Naive thymus-derived CD4-positive, alpha-beta T cell (primary cell): ENCODE measurements at regions not wholly inside any gene's neighbourhood (a gene's known extent, or its start where the extent isn't known, plus 50 kb on each side); places are given as distances from the start of the nearest gene placed in this dataset.

Source experiments
- ATAC-seq: fragments of 150-1000 bp; cut with Tn5 transposase; 2 replicates; pipeline ENCODE4 v1.10.0; 2021; ENCODE audit warnings: mild to moderate bottlenecking, moderate library complexity
- CTCF ChIA-PET: fragments of 350-600 bp; sonication (Branson Sonifier 250); formaldehyde crosslinking; loops from one replicate; lab custom pipeline; 2021; ENCODE audit warnings: antibody characterized with exemption; lab: Charles Lee
- POLR2A ChIA-PET: fragments of 350-600 bp; sonication (Branson Sonifier 250); formaldehyde crosslinking; loops from one replicate; lab custom pipeline; 2021; ENCODE audit warnings: antibody characterized with exemption, inconsistent platforms; lab: Charles Lee
- DNase-seq, 9 donors: peaks; one replicate each; pipeline versions ENCODE4 v3.0.0 to v3.0.0-alpha.2; 2020 to 2022; ENCODE audit warnings: mixed read lengths in 1 of 9
- H3K27ac ChIP-seq: one replicate; pipeline ENCODE4 v1.7.0; 2013; ENCODE audit warnings: mild to moderate bottlenecking, low read depth, low read length, moderate library complexity
- H3K27me3 ChIP-seq, 2 donors: one replicate each; pipeline ENCODE4 v1.7.0; 2013; ENCODE audit warnings: low read length in 2 of 2, mild to moderate bottlenecking in 2 of 2, moderate library complexity in 2 of 2; ENCODE audit not compliant: control insufficient read depth in 2 of 2, insufficient read depth in 2 of 2
- H3K36me3 ChIP-seq, 3 experiments: 1 replicate in 2 of 3; 2 replicates in 1 of 3; pipeline ENCODE4 v1.7.0; 2013; ENCODE audit warnings: low read length in 3 of 3, mild to moderate bottlenecking in 3 of 3, moderate library complexity in 1 of 3; ENCODE audit not compliant: insufficient read depth in 3 of 3, control insufficient read depth in 2 of 3
- H3K4me1 ChIP-seq, 2 donors: one replicate each; pipeline ENCODE4 v1.7.0; 2013; ENCODE audit warnings: low read length in 2 of 2, mild to moderate bottlenecking in 2 of 2, moderate library complexity in 1 of 2; ENCODE audit not compliant: control insufficient read depth in 2 of 2, insufficient read depth in 2 of 2
- H3K4me3 ChIP-seq: 2 replicates; pipeline ENCODE4 v1.7.0; 2013; ENCODE audit warnings: mild to moderate bottlenecking, low read length
- H3K9me3 ChIP-seq, 3 experiments: 1 replicate in 2 of 3; 2 replicates in 1 of 3; pipeline ENCODE4 v1.7.0; 2013; ENCODE audit warnings: low read length in 3 of 3; ENCODE audit not compliant: control insufficient read depth in 2 of 3
- H3K27ac Mint-ChIP-seq, 9 donors: one replicate each; pipeline ENCODE4 v1.8.0; 2020 to 2022; ENCODE audit warnings: mixed read lengths in 9 of 9, mild to moderate bottlenecking in 8 of 9, moderate library complexity in 5 of 9, inconsistent platforms in 2 of 9
- H3K27me3 Mint-ChIP-seq, 5 donors: one replicate each; pipeline ENCODE4 v1.8.0; 2021 to 2022; ENCODE audit warnings: mixed read lengths in 5 of 5, mild to moderate bottlenecking in 1 of 5
- H3K36me3 Mint-ChIP-seq, 5 donors: one replicate each; pipeline ENCODE4 v1.8.0; 2020 to 2022; ENCODE audit warnings: mixed read lengths in 5 of 5, mild to moderate bottlenecking in 3 of 5, inconsistent platforms in 1 of 5
- H3K4me1 Mint-ChIP-seq, 7 donors: one replicate each; pipeline ENCODE4 v1.8.0; 2020 to 2022; ENCODE audit warnings: mixed read lengths in 7 of 7, mild to moderate bottlenecking in 3 of 7, inconsistent platforms in 1 of 7
- H3K4me3 Mint-ChIP-seq, 10 donors: one replicate each; pipeline ENCODE4 v1.8.0; 2020 to 2022; ENCODE audit warnings: mild to moderate bottlenecking in 10 of 10, mixed read lengths in 10 of 10, moderate library complexity in 6 of 10, inconsistent platforms in 2 of 10
- H3K9me3 Mint-ChIP-seq, 11 donors: one replicate each; pipeline ENCODE4 v1.8.0; 2020 to 2022; ENCODE audit warnings: mixed read lengths in 11 of 11, mild to moderate bottlenecking in 4 of 11, inconsistent platforms in 1 of 11, moderate library complexity in 1 of 11
- intact Hi-C, 2 donors: fragments of 100-400 bp; cut with micrococcal nuclease; formaldehyde crosslinking; loops; one replicate each; pipeline ENCODE4 v1.15.1; 2023

DNA sequence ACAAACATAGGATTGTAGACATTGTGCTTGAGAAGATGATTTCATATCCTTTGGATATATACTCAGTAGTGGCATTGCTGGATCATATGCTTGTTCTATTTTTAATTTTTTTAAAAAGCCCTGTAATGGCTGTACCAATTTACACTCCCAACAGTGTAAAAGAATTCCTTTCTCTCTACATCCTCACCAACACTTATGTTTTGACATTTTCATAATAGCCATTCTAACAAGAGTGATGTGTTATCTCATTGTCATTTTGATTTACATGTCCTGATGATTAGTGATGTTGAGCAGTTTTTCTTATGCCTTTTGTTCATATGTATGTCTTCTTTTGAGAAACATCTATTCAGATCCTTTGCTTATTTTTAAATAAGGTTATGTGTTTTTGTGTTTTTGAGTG, 1039.2 kb upstream of the GOT2 start:
- intact Hi-C loops, result no loop called here
- DNase-seq (no peak), ATAC-seq (no peak)
- Histone ChIP-seq H3K4me1 (no peaks in the 10 kb centered on the region), H3K4me3 (no peak overlapping the region), H3K27me3 (no peaks in the 10 kb centered on the region), H3K9me3 (peaks cover 0 to 2% (median 0%) of the 10 kb centered on the region in 3 experiments), H3K27ac (no peak overlapping the region), H3K36me3 (no peaks in the 10 kb centered on the region)
- no peaks in the 10 kb centered on the region for H3K27me3 Mint-ChIP-seq
- H3K36me3 Mint-ChIP-seq, result no peaks in the 10 kb centered on the region
- H3K4me1 Mint-ChIP-seq, result no peaks in the 10 kb centered on the region
- ChIA-PET CTCF (no interaction called here), POLR2A (no interaction called here)
- H3K9me3 Mint-ChIP-seq, result peaks cover 0 to 18% (median 2%) of the 10 kb centered on the region in 11 donors
- no peak overlapping the region for H3K4me3 Mint-ChIP-seq
- no peak overlapping the region for H3K27ac Mint-ChIP-seq

DNA sequence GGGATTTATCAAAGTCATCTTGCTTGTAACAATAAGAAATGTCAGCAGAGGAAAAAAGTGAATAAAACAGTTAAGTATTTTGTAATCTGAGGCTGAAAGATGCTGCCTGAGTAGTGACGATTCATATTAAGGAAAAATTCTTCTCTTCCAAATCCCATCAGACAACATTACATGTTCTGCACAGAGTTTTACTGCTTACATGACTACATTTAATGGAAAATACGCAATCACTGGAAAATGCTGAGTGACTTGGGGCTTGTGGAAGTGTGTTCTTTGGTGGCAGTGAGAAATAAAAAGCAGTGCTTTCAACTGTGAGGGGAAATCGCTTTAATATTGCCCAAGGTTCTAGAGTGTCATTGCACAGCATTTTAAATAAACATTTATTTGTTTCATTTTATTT, 1025.2 kb upstream of the GOT2 start:
- no peak for DNase-seq
- H3K27ac ChIP-seq, result no peak overlapping the region
- H3K4me3 ChIP-seq, result no peak overlapping the region
- H3K9me3 Mint-ChIP-seq, result peaks cover 4 to 70% (median 20%) of the 10 kb centered on the region in 11 donors
- ChIA-PET POLR2A (no interaction called here), CTCF (no interaction called here)
- no peak overlapping the region for H3K27ac Mint-ChIP-seq
- H3K36me3 Mint-ChIP-seq, result no peaks in the 10 kb centered on the region
- intact Hi-C loops, result no loop called here
- no peak overlapping the region for H3K4me3 Mint-ChIP-seq
- no peaks in the 10 kb centered on the region for H3K9me3 ChIP-seq
- H3K36me3 ChIP-seq, result no peaks in the 10 kb centered on the region
- H3K27me3 ChIP-seq, result no peaks in the 10 kb centered on the region
- no peaks in the 10 kb centered on the region for H3K4me1 ChIP-seq
- ATAC-seq, result no peak
- no peaks in the 10 kb centered on the region for H3K27me3 Mint-ChIP-seq
- no peaks in the 10 kb centered on the region for H3K4me1 Mint-ChIP-seq

DNA sequence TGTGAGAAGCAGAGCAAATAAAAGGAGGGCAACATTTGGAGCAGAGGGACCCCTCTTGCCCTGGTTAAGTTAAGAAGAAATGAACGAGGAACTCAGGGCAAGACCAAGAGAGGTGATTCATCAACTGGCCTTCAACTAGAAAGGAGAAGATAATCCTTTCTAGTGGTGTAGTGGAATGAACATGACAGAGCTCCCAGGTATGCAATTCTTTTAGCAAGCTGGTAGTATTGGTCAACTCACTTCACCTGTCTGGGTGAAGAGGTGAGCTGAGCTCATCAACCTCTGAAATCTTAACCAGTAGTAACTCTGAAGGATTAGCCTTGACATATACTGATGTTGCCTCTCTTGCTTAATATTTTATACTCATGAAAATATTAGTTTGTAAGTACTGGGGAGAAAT, 1024.7 kb upstream of the GOT2 start:
- H3K4me3 Mint-ChIP-seq, result no peak overlapping the region
- H3K27me3 Mint-ChIP-seq, result no peaks in the 10 kb centered on the region
- POLR2A ChIA-PET, result no interaction called here
- no peak for ATAC-seq
- H3K27ac Mint-ChIP-seq, result no peak overlapping the region
- no peaks in the 10 kb centered on the region for H3K4me1 Mint-ChIP-seq
- Histone ChIP-seq H3K27me3 (no peaks in the 10 kb centered on the region), H3K27ac (no peak overlapping the region), H3K4me3 (no peak overlapping the region), H3K36me3 (no peaks in the 10 kb centered on the region), H3K4me1 (no peaks in the 10 kb centered on the region), H3K9me3 (no peaks in the 10 kb centered on the region)
- CTCF ChIA-PET, result no interaction called here
- no peaks in the 10 kb centered on the region for H3K36me3 Mint-ChIP-seq
- no peak for DNase-seq
- intact Hi-C loops, result no loop called here
- peaks cover 4 to 68% (median 20%) of the 10 kb centered on the region in 11 donors for H3K9me3 Mint-ChIP-seq

DNA sequence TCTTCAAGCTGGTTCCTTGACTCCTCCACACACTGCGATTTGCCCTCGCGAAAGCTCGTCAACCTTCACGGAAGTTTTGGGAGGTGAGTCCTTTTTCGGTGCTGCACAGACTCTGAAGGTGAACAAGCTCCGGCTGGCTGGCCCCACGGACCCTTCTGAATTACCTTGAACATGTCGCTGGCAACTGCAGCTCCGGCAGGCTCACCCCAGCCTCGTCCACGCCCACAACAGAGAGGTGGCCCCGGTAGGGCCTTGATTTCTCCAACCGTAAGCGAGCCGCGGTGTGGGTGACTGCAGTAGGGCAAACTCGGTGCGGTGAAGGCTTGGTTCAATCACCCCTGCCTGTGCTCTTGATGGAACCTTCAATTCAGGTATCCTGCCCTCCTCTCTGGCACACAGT, 1020.7 kb upstream of the GOT2 start:
- H3K4me1 Mint-ChIP-seq, result no peaks in the 10 kb centered on the region
- DNase-seq (no peak), ATAC-seq (no peak)
- ChIA-PET CTCF (no interaction called here), POLR2A (no interaction called here)
- H3K27me3 Mint-ChIP-seq, result no peaks in the 10 kb centered on the region
- Histone ChIP-seq H3K9me3 (no peaks in the 10 kb centered on the region), H3K36me3 (no peaks in the 10 kb centered on the region), H3K27ac (no peak overlapping the region), H3K4me3 (no peak overlapping the region), H3K4me1 (no peaks in the 10 kb centered on the region), H3K27me3 (no peaks in the 10 kb centered on the region)
- intact Hi-C loops, result no loop called here
- peaks cover 2 to 35% (median 9%) of the 10 kb centered on the region in 11 donors for H3K9me3 Mint-ChIP-seq
- no peaks in the 10 kb centered on the region for H3K36me3 Mint-ChIP-seq
- no peak overlapping the region for H3K4me3 Mint-ChIP-seq
- H3K27ac Mint-ChIP-seq, result no peak overlapping the region

DNA sequence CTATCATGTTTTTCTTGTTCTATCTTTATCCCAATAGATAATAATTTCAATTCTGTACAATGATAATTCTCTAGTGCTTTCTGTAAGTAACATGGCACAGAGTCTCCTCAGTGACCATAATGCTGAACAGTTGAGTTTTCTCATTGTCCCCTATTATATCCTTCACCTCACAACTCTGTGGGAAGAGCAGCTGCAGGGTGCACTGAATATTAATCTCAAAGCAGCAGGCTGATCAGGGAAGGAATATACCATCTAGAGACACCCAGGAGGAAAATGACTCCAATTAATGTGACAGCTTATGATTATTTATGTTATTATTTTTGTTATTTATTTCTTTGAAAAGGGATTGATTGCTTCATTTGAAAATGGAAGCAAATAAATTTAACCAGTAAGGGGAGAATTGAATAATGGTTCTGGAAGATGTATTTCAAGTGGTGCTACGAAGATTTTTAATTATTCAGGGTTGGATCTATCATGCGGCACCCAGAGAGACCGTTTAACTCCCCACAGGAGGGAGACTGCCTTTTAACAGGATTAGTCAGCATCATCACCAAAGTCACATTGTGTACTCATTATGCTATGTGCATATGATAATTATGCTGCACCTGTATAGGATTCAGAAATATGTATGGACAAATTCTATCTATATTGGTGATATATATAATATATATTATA, 1015.7 kb upstream of the GOT2 start:
- CTCF ChIA-PET, result no interaction called here
- POLR2A ChIA-PET, result no interaction called here
- Mint-ChIP-seq H3K4me3 (no peak overlapping the region), H3K27me3 (no peaks in the 10 kb centered on the region), H3K36me3 (no peaks in the 10 kb centered on the region), H3K27ac (no peak overlapping the region), H3K9me3 (peaks cover 0 to 19% (median 7%) of the 10 kb centered on the region in 11 donors), H3K4me1 (no peaks in the 10 kb centered on the region)
- DNase-seq (no peak), ATAC-seq (no peak)
- Histone ChIP-seq H3K27me3 (no peaks in the 10 kb centered on the region), H3K36me3 (no peaks in the 10 kb centered on the region), H3K27ac (no peak overlapping the region), H3K9me3 (no peaks in the 10 kb centered on the region), H3K4me3 (no peak overlapping the region), H3K4me1 (no peaks in the 10 kb centered on the region)
- intact Hi-C loops, result no loop called here

DNA sequence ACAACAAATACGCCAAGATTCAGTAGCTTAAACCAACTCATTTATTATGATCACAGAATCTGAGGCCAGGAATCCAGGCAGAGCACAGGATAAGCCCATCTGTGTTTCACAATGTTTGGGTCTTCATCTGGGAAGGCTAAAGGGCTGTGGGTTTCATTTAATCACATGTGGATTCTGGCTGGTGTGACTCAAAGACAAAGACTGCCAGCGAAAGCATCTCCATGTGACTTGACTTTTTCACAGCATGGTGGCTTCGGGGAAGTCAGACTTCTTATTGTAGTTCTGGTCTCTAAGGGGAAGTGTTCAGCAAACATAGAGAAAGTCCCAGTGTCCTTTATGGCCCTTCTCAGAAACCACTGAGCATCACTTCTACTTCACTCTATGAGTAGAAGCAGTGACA, 1014.4 kb upstream of the GOT2 start:
- no peak overlapping the region for H3K27ac ChIP-seq
- ChIA-PET CTCF (no interaction called here), POLR2A (no interaction called here)
- no peak overlapping the region for H3K4me3 Mint-ChIP-seq
- DNase-seq (no peak), ATAC-seq (no peak)
- H3K27me3 Mint-ChIP-seq, result no peaks in the 10 kb centered on the region
- no peak overlapping the region for H3K27ac Mint-ChIP-seq
- H3K9me3 Mint-ChIP-seq, result peaks cover 0 to 19% (median 6%) of the 10 kb centered on the region in 11 donors
- H3K4me1 Mint-ChIP-seq, result no peaks in the 10 kb centered on the region
- H3K36me3 Mint-ChIP-seq, result no peaks in the 10 kb centered on the region
- H3K27me3 ChIP-seq, result no peaks in the 10 kb centered on the region
- no peaks in the 10 kb centered on the region for H3K4me1 ChIP-seq
- intact Hi-C loops, result no loop called here
- no peaks in the 10 kb centered on the region for H3K36me3 ChIP-seq
- H3K4me3 ChIP-seq, result no peak overlapping the region
- H3K9me3 ChIP-seq, result no peaks in the 10 kb centered on the region

DNA sequence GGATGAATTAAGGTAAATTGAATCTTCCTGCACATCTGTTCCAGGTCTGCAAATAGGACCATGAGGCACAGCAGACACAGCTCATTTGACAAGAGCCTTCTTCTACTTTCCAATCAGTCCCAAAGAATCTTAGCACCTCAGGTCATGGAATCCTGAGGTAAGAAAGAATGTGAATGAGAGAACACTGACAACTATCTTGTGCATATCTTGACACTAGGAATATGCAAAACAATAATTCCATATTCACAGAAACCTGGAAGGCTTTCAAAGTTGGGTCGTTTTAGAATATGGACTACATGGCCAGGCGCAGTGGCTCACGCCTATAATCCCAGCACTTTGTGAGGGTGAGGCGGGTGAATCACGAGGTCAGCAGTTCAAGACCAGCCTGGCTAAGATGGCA, 1009.4 kb upstream of the GOT2 start:
- no peaks in the 10 kb centered on the region for H3K4me1 Mint-ChIP-seq
- H3K4me1 ChIP-seq, result no peaks in the 10 kb centered on the region
- no peak overlapping the region for H3K27ac Mint-ChIP-seq
- H3K36me3 ChIP-seq, result no peaks in the 10 kb centered on the region
- no peak overlapping the region for H3K4me3 ChIP-seq
- ATAC-seq (no peak), DNase-seq (no peak)
- ChIA-PET POLR2A (no interaction called here), CTCF (no interaction called here)
- H3K36me3 Mint-ChIP-seq, result no peaks in the 10 kb centered on the region
- no peaks in the 10 kb centered on the region for H3K27me3 Mint-ChIP-seq
- no peaks in the 10 kb centered on the region for H3K27me3 ChIP-seq
- no peak overlapping the region for H3K4me3 Mint-ChIP-seq
- H3K9me3 Mint-ChIP-seq, result peaks cover 0 to 19% (median 7%) of the 10 kb centered on the region in 11 donors
- peaks cover 0 to 3% (median 0%) of the 10 kb centered on the region in 3 experiments for H3K9me3 ChIP-seq
- intact Hi-C loops, result no loop called here
- H3K27ac ChIP-seq, result no peak overlapping the region
